H54 (cell line): ENCODE measurements at regions not wholly inside any gene's neighbourhood (a gene's known extent, or its start where the extent isn't known, plus 50 kb on each side); places are given as distances from the start of the nearest gene placed in this dataset.

Source experiments
- DNase-seq: peaks from one replicate; pipeline ENCODE4 v3.0.0; 2011; ENCODE audit warnings: low spot score, mixed read lengths; ENCODE audit not compliant: insufficient read length
- FAIRE-seq: peaks from 3 replicates; lab custom pipeline; 2011; peaks lifted over from hg19 to GRCh38; lab: Jason Lieb, UNC
- POLR2A ChIP-seq: IDR thresholded peaks from 2 replicates; pipeline ENCODE4 v1.6.1; 2011; ENCODE audit warnings: low read depth, mild to moderate bottlenecking, low read length

DNA sequence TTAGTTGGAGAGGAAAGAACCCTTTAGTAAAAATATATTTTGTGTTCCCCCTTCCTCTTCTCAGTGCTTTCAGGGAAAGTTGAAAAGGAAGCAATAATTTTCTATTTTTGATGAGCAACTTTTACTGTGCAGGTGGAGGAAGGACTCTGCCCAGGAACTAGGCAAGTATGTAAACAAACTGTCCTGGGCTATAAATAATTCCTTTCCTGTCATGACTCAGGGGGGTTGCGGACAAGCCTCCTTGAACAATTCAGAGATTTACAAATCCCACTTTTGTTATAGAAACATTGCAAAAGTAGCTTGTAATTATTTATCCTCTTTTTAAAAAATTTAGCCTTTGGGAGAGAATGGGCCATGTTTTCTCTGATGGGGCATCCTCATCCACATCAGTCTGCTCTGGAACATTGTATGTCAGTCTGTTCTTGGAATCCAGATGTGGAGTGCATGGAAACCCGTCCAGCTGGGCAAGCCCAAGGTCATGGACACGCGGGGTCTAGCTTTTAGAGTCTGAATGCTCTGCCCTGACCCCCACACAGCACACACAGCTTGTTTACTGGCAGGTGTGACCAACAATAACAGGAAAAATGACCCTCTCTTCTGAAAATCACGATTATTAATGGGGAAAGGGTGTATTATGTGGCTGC lies 127.6 kb downstream of the GADD45G start:
- no peak for FAIRE-seq
- DNase-seq = no peak
- TF ChIP-seq POLR2A = no peak

DNA sequence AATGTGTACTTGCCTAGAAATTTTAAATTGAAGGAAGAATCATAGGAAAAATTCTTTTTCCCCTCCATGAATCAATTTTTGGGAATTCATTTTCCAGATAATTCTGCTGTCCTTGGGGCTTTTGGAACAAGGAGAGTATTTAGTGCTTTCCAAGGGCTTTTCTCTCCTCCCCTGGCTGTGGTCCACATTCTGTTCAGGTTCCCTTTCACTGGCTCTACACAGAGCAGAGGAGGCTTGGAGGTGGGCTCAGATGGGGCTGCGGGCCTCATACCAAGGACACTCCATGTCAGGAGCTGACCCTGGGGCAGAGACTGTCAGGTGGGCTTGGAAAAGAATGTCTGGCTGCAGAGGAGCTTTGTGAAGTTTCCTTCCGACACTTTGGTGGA lies 128.1 kb downstream of the GADD45G start:
- FAIRE-seq (no peak), DNase-seq (no peak)
- no peak for TF ChIP-seq POLR2A

DNA sequence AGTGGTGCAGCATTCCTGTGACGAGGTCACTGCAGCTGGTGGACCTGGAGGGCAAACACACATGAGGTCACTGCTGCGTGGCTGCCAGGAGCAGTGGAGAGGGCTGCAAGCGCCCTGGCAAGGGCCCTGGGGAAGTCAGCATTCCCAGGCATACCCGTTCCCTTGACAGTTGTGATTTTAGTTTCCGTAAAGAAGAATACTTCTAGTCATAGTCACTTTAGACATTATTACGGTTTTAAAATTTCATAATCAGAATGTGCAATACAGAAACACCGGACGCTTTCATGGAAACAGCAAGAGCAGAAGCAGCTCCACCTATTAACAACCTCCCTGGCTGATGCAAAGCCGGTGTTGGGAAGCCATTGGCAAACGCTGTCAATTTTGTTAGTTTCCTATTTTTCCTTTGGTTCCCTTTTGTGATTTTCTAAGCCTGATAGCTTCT lies 129.8 kb downstream of the GADD45G start:
- TF ChIP-seq POLR2A = no peak
- FAIRE-seq = no peak

DNA sequence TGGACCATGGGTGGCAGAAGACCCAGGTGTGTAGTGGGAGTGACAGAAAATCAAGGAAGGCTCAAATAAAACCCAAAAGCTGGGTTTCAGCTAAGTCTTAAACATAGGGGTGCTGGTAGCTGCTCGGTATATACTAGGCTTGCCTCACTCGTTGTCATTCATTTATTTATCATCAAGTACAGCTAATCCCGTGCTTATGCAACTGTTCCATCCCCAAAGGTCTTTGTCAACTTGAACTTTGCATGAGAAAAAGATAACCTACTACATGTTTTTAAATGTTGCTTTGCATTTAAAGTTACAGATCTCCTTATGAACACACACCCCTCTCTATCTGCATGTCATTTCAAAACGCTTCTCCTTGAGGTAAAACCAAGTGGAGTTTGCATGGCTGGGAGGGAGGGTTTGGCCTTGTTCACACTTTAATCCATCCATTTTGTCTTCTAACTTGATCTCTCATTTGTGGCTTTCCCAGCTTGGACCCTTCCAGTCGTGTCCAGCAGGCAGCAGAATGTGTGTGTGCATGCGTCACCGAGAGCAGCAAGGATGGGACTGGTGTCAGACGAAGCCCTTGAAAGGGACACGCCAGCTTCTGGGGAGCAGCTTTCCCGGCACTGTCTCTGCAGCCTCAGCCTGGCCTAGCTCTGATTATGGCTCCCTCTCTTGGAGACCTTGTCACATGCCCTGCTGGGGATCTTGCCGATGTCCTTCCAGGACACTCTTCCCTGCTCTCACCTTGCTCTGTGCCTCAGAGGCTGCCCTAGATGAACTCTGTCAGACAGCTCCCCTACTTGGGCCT lies 133.5 kb downstream of the GADD45G start:
- DNase-seq = no peak
- no peak for TF ChIP-seq POLR2A
- FAIRE-seq = no peak

More for the DNA sequence above, 129.8 kb downstream of the GADD45G start:
- no peak for DNase-seq

DNA sequence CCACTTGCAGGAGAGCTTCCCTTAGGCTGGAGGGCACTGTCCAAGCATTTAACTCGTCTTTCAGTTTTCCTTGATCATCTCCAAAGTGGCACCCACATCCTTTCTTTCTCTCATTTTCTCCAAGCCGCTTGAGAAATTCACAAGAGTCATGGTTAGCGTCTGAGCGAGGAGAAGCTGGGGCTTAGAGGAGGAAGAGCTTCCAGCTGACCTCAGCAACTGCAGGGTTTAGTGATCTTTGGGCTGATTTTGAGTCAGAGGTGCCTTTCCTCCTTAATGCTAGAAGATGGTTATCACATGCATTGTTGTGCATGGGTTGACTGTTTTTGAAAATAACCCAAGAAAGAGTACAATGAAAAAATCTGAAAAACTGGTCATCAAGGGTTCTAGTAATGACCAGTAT lies 134.7 kb downstream of the GADD45G start:
- no peak for DNase-seq
- TF ChIP-seq POLR2A = no peak
- FAIRE-seq = no peak

DNA sequence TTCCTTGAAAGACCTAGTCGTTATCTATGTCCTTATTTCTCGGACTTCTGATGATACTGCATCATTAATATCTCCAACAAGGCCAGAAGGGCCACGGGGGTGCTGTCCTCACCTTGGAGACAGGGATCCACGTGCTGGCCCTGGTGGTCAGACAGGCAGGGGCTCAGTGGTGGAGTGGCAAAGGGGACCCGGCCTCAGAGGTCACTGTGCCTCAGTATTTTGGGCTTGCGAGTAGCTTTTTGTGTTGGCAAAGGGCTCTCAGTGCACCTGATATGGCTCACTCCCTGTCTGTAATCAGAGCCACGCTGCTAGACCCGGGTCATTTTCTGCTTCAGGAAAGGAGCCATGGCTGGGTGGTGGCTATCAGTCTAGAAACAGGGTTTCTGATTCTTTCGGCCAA lies 135.1 kb downstream of the GADD45G start:
- FAIRE-seq = no peak
- no peak for DNase-seq

DNA sequence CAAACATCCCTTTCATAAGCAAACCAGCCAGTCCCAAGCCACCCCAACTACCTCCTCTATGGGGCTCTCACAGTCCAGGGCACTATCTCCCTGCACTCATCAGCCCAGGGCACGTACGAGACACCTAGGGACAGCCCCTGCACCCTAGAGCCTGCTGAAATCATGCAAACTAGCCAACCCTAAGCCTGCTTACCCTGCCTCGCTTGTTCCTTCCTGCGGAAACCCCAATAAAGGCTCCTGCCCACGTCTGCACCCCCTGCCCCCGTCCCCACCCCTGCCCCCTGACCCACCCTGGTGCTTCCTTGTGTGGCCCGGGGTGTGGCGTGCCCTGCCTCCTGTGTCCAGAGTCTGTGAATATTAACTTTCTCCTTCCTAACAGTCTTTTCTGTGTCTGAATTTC lies 135.9 kb downstream of the GADD45G start:
- no peak for TF ChIP-seq POLR2A
- FAIRE-seq (no peak), DNase-seq (no peak)

More for the DNA sequence above, 135.1 kb downstream of the GADD45G start:
- no peak for TF ChIP-seq POLR2A

DNA sequence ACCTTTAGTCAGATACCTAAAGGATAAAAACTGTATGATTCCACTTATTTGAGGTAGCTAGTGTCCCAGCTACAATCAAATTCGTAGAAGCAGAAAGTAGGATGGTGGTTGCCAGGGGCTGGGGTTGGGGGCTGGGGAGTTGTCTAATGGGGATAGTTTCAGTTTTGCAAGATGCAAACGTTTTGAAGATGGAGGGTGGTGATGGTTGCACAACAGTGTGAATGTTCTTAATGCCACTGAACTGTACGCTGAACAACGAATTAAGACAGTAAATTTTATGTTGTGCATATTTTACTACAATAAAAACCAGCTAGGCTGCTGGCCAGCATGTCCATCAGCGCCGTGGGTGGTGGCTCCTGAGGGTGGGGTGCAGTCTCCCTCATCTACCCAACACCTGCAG lies 137.8 kb downstream of the GADD45G start:
- FAIRE-seq (no peak), DNase-seq (no peak)
- no peak for TF ChIP-seq POLR2A

DNA sequence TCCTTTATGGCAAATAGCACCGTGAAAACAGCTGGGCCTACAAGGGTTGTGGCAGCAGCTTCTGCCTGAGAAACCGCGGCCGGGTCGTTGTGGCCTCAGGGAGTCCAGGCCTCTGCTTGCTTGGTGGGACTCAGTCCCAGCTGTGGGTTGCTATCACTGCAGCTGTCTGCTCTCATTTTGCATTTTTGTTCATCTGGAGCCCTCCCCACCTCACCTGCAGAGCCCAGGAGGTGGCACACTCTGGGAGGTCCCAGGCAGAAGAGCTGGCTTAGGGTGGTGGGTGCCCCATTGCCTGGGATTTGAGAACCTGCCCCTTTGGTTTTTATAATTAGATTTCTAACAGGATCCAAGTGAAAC lies 138.4 kb downstream of the GADD45G start:
- no peak for DNase-seq
- no peak for FAIRE-seq
- TF ChIP-seq POLR2A = no peak

DNA sequence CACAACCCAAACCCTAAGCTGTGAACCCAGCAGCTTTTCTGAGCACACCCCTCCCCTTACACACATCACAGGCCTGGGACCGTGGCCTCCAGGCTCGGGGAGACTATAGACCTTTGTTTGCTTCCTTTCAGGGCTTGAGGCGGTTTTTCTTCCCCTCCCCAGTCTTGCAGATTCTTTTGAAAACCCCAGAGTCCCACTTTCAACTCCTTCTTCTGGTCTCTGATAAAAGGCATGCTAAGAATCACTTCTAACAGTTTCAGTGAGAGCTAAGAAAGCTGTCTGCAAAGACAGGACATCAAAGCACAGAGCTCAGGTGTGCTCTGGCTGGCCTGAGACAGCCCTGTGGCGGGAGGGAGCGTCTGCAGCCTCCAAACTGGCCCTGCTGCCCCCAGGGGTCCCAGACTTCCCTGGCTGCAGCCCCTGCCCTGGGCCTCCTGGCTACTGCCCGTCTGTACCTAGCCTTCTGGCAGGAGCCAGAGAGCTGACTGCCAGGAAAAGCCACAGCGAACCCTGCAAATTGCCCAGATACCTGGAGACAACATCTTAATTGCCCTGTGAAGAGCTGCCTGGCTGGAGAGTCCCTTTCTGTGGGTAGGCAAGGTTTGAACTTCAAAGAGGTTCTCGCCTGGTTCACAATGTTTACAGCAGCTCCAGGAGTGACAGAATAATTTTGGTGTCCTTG lies 138.9 kb downstream of the GADD45G start:
- no peak for FAIRE-seq

DNA sequence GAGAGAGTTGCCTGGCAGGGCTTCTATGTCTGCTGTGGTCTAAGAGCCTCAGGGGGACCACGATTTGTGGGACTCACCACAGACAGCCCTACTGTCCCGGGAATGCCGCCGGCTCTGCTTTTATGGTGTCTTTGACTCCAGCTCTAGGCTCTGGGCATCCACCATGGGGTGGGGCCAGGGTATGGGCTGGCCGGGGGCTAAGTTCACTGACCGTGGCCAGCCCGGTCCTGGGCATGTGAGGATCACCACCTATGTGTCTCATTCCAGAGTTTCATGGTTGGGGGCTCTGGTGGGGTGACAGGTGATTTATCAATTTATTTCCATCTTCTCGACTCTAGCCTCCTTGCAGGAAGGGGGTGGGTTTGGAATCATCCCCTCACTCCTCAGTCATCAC lies 139.4 kb downstream of the GADD45G start:
- TF ChIP-seq POLR2A = no peak
- DNase-seq (no peak), FAIRE-seq (no peak)

More for the DNA sequence above, 138.9 kb downstream of the GADD45G start:
- TF ChIP-seq POLR2A = no peak
- no peak for DNase-seq

DNA sequence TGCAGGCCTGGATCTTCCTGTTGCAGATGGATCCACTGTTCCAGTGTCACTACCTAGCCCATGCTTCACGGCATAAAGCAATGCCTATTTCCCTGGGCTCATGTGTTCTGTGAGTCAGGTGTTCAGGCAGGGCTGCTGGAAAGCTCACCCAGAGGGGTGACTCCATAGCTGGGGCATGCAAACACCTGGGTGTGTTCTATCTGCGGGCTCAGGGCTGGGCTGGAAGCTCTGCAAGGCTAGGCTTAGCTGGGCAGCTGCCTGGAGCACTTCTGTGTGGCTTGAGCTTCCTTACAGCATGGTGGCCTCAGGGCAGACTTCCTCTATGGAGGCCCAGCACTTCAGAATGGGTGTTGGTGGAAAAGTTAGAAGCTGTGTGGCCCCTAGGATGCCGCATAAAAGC lies 139.9 kb downstream of the GADD45G start:
- no peak for TF ChIP-seq POLR2A
- FAIRE-seq = no peak
- DNase-seq = no peak

DNA sequence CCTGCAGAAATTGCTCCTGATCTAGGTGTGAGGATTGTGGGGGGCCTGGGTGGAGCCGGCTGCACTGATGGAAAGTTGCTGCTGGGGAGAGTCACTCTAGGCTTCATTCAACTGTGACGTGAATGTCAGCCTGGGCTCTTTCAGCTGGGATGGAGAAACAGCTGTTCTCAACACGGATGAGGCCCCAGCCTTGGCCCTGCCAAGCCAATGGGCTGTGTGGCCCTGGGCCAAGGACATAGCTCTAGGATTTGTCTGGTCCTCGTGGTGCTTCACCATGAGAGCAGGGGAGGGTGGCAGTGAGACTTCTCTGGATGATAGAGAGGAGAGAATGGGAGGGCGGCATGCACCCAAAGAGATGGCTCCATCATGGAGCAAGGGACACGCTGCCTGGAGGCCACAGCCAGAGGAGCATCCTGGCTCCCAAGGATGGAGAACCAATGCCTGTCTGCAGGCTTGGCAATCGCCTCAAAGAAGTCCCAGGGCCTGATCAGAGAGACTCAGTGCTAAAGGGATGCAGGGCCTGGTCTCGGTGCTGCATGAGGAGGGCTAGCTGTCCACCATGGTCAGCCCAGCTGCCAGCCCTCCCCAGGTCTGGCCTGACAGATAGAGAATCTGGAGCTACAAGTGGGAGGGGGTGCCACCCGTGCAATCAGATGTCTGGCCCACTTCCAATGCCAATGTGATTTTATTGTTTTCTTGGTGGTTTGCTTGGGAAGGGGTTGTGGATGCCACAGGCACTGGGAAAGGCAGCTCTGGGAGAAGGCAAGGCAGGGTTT lies 141.0 kb downstream of the GADD45G start:
- no peak for DNase-seq
- TF ChIP-seq POLR2A = no peak
- no peak for FAIRE-seq
